Hepatocyte (in vitro differentiated cells): ENCODE measurements at regions not wholly inside any gene's neighbourhood (a gene's known extent, or its start where the extent isn't known, plus 50 kb on each side); places are given as distances from the start of the nearest gene placed in this dataset.

ENCODE experiments used
- DNase-seq: peaks from one replicate; pipeline ENCODE4 v3.0.0-alpha.2; 2016; ENCODE audit warnings: low spot score
- H2AFZ ChIP-seq: fragments of 200-600 bp; sonication (generic); 2 replicates; pipeline ENCODE4 v1.6.0; 2016; ENCODE audit warnings: antibody characterized with exemption, mild to moderate bottlenecking
- H3K27ac ChIP-seq: fragments of 200-600 bp; sonication (generic); 2 replicates; pipeline ENCODE4 v1.5.1; 2016; ENCODE audit warnings: mild to moderate bottlenecking
- H3K27me3 ChIP-seq: fragments of 200-600 bp; sonication (generic); 2 replicates; pipeline ENCODE4 v1.6.1; 2016
- H3K36me3 ChIP-seq: fragments of 200-600 bp; sonication (generic); replicated peaks from 2 replicates; pipeline ENCODE4 v1.5.1; 2016; ENCODE audit warnings: low read depth; ENCODE audit not compliant: insufficient read depth
- H3K4me1 ChIP-seq: fragments of 200-600 bp; sonication (generic); 2 replicates; pipeline ENCODE4 v1.5.1; 2016; ENCODE audit warnings: mild to moderate bottlenecking, moderate library complexity; ENCODE audit not compliant: insufficient read depth
- H3K4me2 ChIP-seq: fragments of 200-600 bp; sonication (generic); 2 replicates; pipeline ENCODE4 v1.6.0; 2016
- H3K4me3 ChIP-seq: fragments of 200-600 bp; sonication (generic); 2 replicates; pipeline ENCODE4 v1.5.1; 2016; ENCODE audit warnings: mild to moderate bottlenecking
- H3K79me2 ChIP-seq: fragments of 200-600 bp; sonication (generic); 2 replicates; pipeline ENCODE4 v1.6.0; 2017; ENCODE audit warnings: mild to moderate bottlenecking
- H3K9me2 ChIP-seq: fragments of 200-600 bp; sonication (generic); replicated peaks from 2 replicates; pipeline ENCODE4 v1.6.0; 2017; ENCODE audit warnings: mild to moderate bottlenecking; ENCODE audit not compliant: insufficient read depth
- H3K9me3 ChIP-seq: fragments of 200-600 bp; sonication (generic); 2 replicates; pipeline ENCODE4 v1.5.1; 2016; ENCODE audit warnings: low read depth, mild to moderate bottlenecking
- H4K20me1 ChIP-seq: fragments of 200-600 bp; sonication (generic); 2 replicates; pipeline ENCODE4 v1.6.0; 2016; ENCODE audit warnings: mild to moderate bottlenecking; ENCODE audit not compliant: insufficient read depth, poor library complexity, severe bottlenecking
- CTCF ChIP-seq: fragments of 200-600 bp; sonication (generic); IDR thresholded peaks from 2 replicates; pipeline ENCODE4 v1.5.1; 2016; ENCODE audit warnings: antibody characterized with exemption, mild to moderate bottlenecking; ENCODE audit not compliant: poor library complexity
- EZH2 ChIP-seq: fragments of 200-600 bp; sonication (generic); IDR thresholded peaks from 2 replicates; pipeline ENCODE4 v1.6.1; 2016; ENCODE audit warnings: antibody characterized with exemption, mild to moderate bottlenecking, borderline replicate concordance
- EZH2phosphoT487 ChIP-seq: fragments of 200-600 bp; sonication (generic); IDR thresholded peaks from one replicate; pipeline ENCODE4 v1.6.1; 2018; ENCODE audit warnings: antibody characterized with exemption, mild to moderate bottlenecking, low read depth, moderate library complexity; ENCODE audit not compliant: unreplicated experiment, severe bottlenecking
- WGBS: methylation state at CpG from one replicate; pipeline ENCODE4 v1.1.6; 2016; ENCODE audit warnings: low lambda C conversion rate; ENCODE audit errors: missing lambda C conversion rate; 5-methylcytosine and 5-hydroxymethylcytosine counted together

GRCh38 chr15:92336419-92336987, 57.2 kb upstream of the ST8SIA2 start:
- WGBS: 89% methylated on average over 2 of the region's 2 CpGs
- H3K4me1 ChIP-seq: no peaks in the 10 kb centered on the region
- no peak overlapping the region for H3K4me2 ChIP-seq
- no peaks in the 10 kb centered on the region for H3K9me2 ChIP-seq
- DNase-seq: no peak
- H3K9me3 ChIP-seq: no peaks in the 10 kb centered on the region
- H3K4me3 ChIP-seq: no peak overlapping the region
- H3K27ac ChIP-seq: no peak overlapping the region
- H3K36me3 ChIP-seq: no peaks in the 10 kb centered on the region
- H2AFZ ChIP-seq: no peak overlapping the region
- no peaks in the 10 kb centered on the region for H3K79me2 ChIP-seq
- no peaks in the 10 kb centered on the region for H3K27me3 ChIP-seq
- TF ChIP-seq EZH2phosphoT487: no peak
- TF ChIP-seq EZH2: no peak
- no peak for TF ChIP-seq CTCF
- no peaks in the 10 kb centered on the region for H4K20me1 ChIP-seq

GRCh38 chr15:92339361-92339760, 54.3 kb upstream of the ST8SIA2 start:
- H4K20me1 ChIP-seq: no peaks in the 10 kb centered on the region
- H3K4me1 ChIP-seq: no peaks in the 10 kb centered on the region
- peaks cover 14% of the 10 kb centered on the region for H3K27me3 ChIP-seq
- no peaks in the 10 kb centered on the region for H3K36me3 ChIP-seq
- 89% methylated on average over 3 of the region's 3 CpGs for WGBS
- H3K4me3 ChIP-seq: no peak overlapping the region
- H2AFZ ChIP-seq: no peak overlapping the region
- no peak overlapping the region for H3K4me2 ChIP-seq
- H3K9me3 ChIP-seq: no peaks in the 10 kb centered on the region
- no peak overlapping the region for H3K27ac ChIP-seq
- no peak for DNase-seq
- no peak for TF ChIP-seq EZH2
- TF ChIP-seq CTCF: no peak
- TF ChIP-seq EZH2phosphoT487: no peak
- H3K9me2 ChIP-seq: no peaks in the 10 kb centered on the region
- H3K79me2 ChIP-seq: no peaks in the 10 kb centered on the region
